ENCODE measurements at regions not wholly inside any gene's neighbourhood (a gene's known extent, or its start where the extent isn't known, plus 50 kb on each side); places are given as distances from the start of the nearest gene placed in this dataset.

GRCh38 chr4:134812611-134813010, 611.0 kb upstream of the PABPC4L start:
- no peak for TF ChIP-seq MAX (IDR thresholded peaks at IDR 0.05)
- no peak for TF ChIP-seq PHF8 (IDR thresholded peaks at IDR 0.05; ENCODE audit: borderline replicate concordance, low read depth)
- TF ChIP-seq POLR2A (IDR thresholded peaks at IDR 0.05; ENCODE audit: low read length) = no peak
- no peak for TF ChIP-seq HMGXB4 (CRISPR knock-in tag; IDR thresholded peaks at IDR 0.05; ENCODE audit: borderline replicate concordance)
- no peak for TF ChIP-seq EP300 (IDR thresholded peaks at IDR 0.05)
- TF ChIP-seq USF2 (IDR thresholded peaks at IDR 0.05) = no peak

Measured in A549 (cell line).